Hepatocyte (in vitro differentiated cells): ENCODE measurements at regions not wholly inside any gene's neighbourhood (a gene's known extent, or its start where the extent isn't known, plus 50 kb on each side); places are given as distances from the start of the nearest gene placed in this dataset.

Source experiments
- DNase-seq: peaks from one replicate; pipeline ENCODE4 v3.0.0-alpha.2; 2016; ENCODE audit warnings: low spot score
- H2AFZ ChIP-seq: fragments of 200-600 bp; sonication (generic); 2 replicates; pipeline ENCODE4 v1.6.0; 2016; ENCODE audit warnings: antibody characterized with exemption, mild to moderate bottlenecking
- H3K27ac ChIP-seq: fragments of 200-600 bp; sonication (generic); 2 replicates; pipeline ENCODE4 v1.5.1; 2016; ENCODE audit warnings: mild to moderate bottlenecking
- H3K27me3 ChIP-seq: fragments of 200-600 bp; sonication (generic); 2 replicates; pipeline ENCODE4 v1.6.1; 2016
- H3K36me3 ChIP-seq: fragments of 200-600 bp; sonication (generic); replicated peaks from 2 replicates; pipeline ENCODE4 v1.5.1; 2016; ENCODE audit warnings: low read depth; ENCODE audit not compliant: insufficient read depth
- H3K4me1 ChIP-seq: fragments of 200-600 bp; sonication (generic); 2 replicates; pipeline ENCODE4 v1.5.1; 2016; ENCODE audit warnings: mild to moderate bottlenecking, moderate library complexity; ENCODE audit not compliant: insufficient read depth
- H3K4me2 ChIP-seq: fragments of 200-600 bp; sonication (generic); 2 replicates; pipeline ENCODE4 v1.6.0; 2016
- H3K4me3 ChIP-seq: fragments of 200-600 bp; sonication (generic); 2 replicates; pipeline ENCODE4 v1.5.1; 2016; ENCODE audit warnings: mild to moderate bottlenecking
- H3K79me2 ChIP-seq: fragments of 200-600 bp; sonication (generic); 2 replicates; pipeline ENCODE4 v1.6.0; 2017; ENCODE audit warnings: mild to moderate bottlenecking
- H3K9me2 ChIP-seq: fragments of 200-600 bp; sonication (generic); replicated peaks from 2 replicates; pipeline ENCODE4 v1.6.0; 2017; ENCODE audit warnings: mild to moderate bottlenecking; ENCODE audit not compliant: insufficient read depth
- H3K9me3 ChIP-seq: fragments of 200-600 bp; sonication (generic); 2 replicates; pipeline ENCODE4 v1.5.1; 2016; ENCODE audit warnings: low read depth, mild to moderate bottlenecking
- H4K20me1 ChIP-seq: fragments of 200-600 bp; sonication (generic); 2 replicates; pipeline ENCODE4 v1.6.0; 2016; ENCODE audit warnings: mild to moderate bottlenecking; ENCODE audit not compliant: insufficient read depth, poor library complexity, severe bottlenecking
- EZH2 ChIP-seq: fragments of 200-600 bp; sonication (generic); IDR thresholded peaks from 2 replicates; pipeline ENCODE4 v1.6.1; 2016; ENCODE audit warnings: antibody characterized with exemption, mild to moderate bottlenecking, borderline replicate concordance
- EZH2phosphoT487 ChIP-seq: fragments of 200-600 bp; sonication (generic); IDR thresholded peaks from one replicate; pipeline ENCODE4 v1.6.1; 2018; ENCODE audit warnings: antibody characterized with exemption, mild to moderate bottlenecking, low read depth, moderate library complexity; ENCODE audit not compliant: unreplicated experiment, severe bottlenecking
- WGBS: methylation state at CpG from one replicate; pipeline ENCODE4 v1.1.6; 2016; ENCODE audit warnings: low lambda C conversion rate; ENCODE audit errors: missing lambda C conversion rate; 5-methylcytosine and 5-hydroxymethylcytosine counted together
- TF ChIP-seq, protein P1 (sequence below): fragments of 200-600 bp; sonication (generic); IDR thresholded peaks from 2 replicates; pipeline ENCODE4 v1.5.1; 2016; ENCODE audit warnings: antibody characterized with exemption, mild to moderate bottlenecking; ENCODE audit not compliant: poor library complexity

DNA sequence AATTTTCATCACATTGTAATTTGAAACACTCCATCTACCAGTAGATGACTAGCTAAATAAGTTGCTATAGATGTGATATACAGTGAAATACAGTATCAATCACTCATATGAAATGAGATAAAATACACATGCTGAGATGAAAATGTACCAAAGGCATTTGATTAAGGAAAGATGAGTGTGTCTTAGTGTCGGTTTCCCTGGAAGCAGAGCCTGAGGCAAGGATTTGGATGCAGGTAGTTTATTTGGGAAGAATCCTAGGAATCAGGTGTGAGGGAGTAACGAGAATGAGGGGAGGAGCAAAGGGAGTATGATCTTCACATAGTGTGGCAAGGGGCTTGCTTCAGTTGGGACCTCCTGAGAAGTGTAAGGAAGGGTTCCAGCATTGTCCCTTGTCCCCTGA, 188.2 kb upstream of the CTBP2 start:
- no peak overlapping the region for H3K4me3 ChIP-seq
- no peak for DNase-seq
- no peaks in the 10 kb centered on the region for H3K79me2 ChIP-seq
- H3K27me3 ChIP-seq: no peaks in the 10 kb centered on the region
- peaks cover 9% of the 10 kb centered on the region for H3K4me1 ChIP-seq
- H4K20me1 ChIP-seq: no peaks in the 10 kb centered on the region
- H3K9me3 ChIP-seq: no peaks in the 10 kb centered on the region
- no peak overlapping the region for H3K4me2 ChIP-seq
- H3K36me3 ChIP-seq: no peaks in the 10 kb centered on the region
- no peak overlapping the region for H2AFZ ChIP-seq
- H3K9me2 ChIP-seq: no peaks in the 10 kb centered on the region
- no peak overlapping the region for H3K27ac ChIP-seq
- TF ChIP-seq EZH2: no peak
- TF ChIP-seq, protein P1, sequence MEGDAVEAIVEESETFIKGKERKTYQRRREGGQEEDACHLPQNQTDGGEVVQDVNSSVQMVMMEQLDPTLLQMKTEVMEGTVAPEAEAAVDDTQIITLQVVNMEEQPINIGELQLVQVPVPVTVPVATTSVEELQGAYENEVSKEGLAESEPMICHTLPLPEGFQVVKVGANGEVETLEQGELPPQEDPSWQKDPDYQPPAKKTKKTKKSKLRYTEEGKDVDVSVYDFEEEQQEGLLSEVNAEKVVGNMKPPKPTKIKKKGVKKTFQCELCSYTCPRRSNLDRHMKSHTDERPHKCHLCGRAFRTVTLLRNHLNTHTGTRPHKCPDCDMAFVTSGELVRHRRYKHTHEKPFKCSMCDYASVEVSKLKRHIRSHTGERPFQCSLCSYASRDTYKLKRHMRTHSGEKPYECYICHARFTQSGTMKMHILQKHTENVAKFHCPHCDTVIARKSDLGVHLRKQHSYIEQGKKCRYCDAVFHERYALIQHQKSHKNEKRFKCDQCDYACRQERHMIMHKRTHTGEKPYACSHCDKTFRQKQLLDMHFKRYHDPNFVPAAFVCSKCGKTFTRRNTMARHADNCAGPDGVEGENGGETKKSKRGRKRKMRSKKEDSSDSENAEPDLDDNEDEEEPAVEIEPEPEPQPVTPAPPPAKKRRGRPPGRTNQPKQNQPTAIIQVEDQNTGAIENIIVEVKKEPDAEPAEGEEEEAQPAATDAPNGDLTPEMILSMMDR: no peak
- TF ChIP-seq EZH2phosphoT487: no peak
- WGBS: 76% methylated on average over 2 of the region's 2 CpGs

DNA sequence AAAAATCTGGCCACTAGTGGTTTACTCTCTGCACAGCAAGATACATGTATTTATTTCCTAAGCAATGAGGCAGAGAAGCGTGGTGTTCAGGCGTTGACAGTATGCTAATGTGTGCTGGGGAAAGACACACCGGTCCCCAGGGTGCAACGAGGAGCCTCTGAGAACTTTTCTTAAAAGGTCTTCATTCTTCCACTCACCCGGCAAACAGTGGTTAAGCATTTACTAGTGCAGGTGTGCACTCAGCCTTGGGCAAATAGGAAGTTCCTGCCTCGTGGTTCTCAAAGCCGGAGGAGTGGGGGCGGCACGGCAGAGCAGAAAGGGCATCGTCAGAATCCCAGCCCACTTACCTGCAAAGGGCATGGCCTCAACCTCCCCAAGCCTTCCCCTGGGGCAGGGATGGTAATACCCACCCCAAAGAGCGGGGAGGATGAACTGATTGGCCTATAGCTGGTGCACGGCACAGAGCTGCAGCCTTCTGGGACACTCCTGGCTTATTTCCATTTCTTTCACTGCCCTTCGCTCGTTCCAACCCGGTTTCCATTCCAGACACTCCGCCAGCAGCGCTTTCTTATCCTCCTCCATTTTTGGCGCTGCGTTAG, 184.3 kb upstream of the CTBP2 start:
- Histone ChIP-seq H3K9me2 (no peaks in the 10 kb centered on the region), H3K4me3 (no peak overlapping the region), H3K27ac (peak overlapping the region; percentile 26), H4K20me1 (no peaks in the 10 kb centered on the region), H3K4me2 (peak overlapping the region; percentile 68), H2AFZ (peak overlapping the region; percentile 79), H3K4me1 (peaks cover 12% of the 10 kb centered on the region), H3K79me2 (no peaks in the 10 kb centered on the region), H3K9me3 (no peaks in the 10 kb centered on the region), H3K36me3 (no peaks in the 10 kb centered on the region), H3K27me3 (no peaks in the 10 kb centered on the region)
- TF ChIP-seq, protein P1: no peak
- TF ChIP-seq EZH2phosphoT487: no peak
- TF ChIP-seq EZH2: no peak
- 63% methylated on average over 19 of the region's 19 CpGs for WGBS
- DNase-seq: peak; percentile 28

DNA sequence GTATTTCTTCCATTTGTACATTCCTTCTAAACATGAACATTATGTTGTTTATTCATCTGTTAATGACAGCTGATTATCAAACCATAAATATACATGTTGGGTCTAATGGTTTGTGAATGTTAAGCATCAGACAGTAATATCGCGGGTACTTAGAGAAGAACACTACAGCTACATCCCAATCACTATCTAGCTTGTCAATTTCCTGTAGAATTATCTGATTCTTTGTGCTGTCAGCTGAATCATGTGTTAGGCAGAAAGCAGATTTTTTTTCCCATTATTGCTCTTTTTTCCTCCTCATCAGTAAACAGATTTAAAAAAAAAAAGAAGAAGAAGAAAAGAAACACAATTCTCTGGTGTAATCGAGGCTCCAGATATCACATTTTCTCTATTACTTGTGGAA, 183.6 kb upstream of the CTBP2 start:
- Histone ChIP-seq H2AFZ (no peak overlapping the region), H3K27ac (no peak overlapping the region), H3K4me2 (peak overlapping the region; percentile 68), H3K36me3 (no peaks in the 10 kb centered on the region), H3K4me1 (peaks cover 12% of the 10 kb centered on the region), H3K9me3 (no peaks in the 10 kb centered on the region), H4K20me1 (no peaks in the 10 kb centered on the region), H3K27me3 (no peaks in the 10 kb centered on the region), H3K79me2 (no peaks in the 10 kb centered on the region), H3K9me2 (no peaks in the 10 kb centered on the region), H3K4me3 (no peak overlapping the region)
- DNase-seq: no peak
- TF ChIP-seq EZH2: no peak
- TF ChIP-seq, protein P1: no peak
- no peak for TF ChIP-seq EZH2phosphoT487
- 59% methylated on average over 3 of the region's 3 CpGs for WGBS
